HepG2 (cell line): ENCODE measurements at regions not wholly inside any gene's neighbourhood (a gene's known extent, or its start where the extent isn't known, plus 50 kb on each side); places are given as distances from the start of the nearest gene placed in this dataset.

Experiments
- ATAC-seq: fragments of 200-7000 bp; cut with Tn5 transposase; 3 replicates; pipeline ENCODE4 v1.9.1; 2020; ENCODE audit warnings: mild to moderate bottlenecking, moderate library complexity
- BruUV-seq: library from RNA; stranded (reverse); fragments of 400-500 nt; replicated peaks from 2 replicates; lab custom pipeline; 2021; lab: Mats Ljungman, UMichigan
- CTCF ChIA-PET: fragments of 300-600 bp; formaldehyde crosslinking; extraction: SDS; loops from one replicate; lab custom pipeline; 2021; ENCODE audit warnings: low total read pairs, inconsistent platforms, low intra/inter-chr PET ratio; lab: Yijun Ruan, JAX
- POLR2A ChIA-PET: fragments of 350-600 bp; sonication (Branson Sonifier 250); formaldehyde crosslinking; loops from one replicate; lab custom pipeline; 2020; ENCODE audit warnings: antibody characterized with exemption, inconsistent platforms; lab: Yijun Ruan, JAX
- DNase-seq: peaks from one replicate; pipeline ENCODE4 v3.0.0-alpha.2; 2015; ENCODE audit warnings: low spot score
- FAIRE-seq: peaks from 3 replicates; lab custom pipeline; 2011; peaks lifted over from hg19 to GRCh38; lab: Jason Lieb, UNC
- H2AFZ ChIP-seq: one replicate; pipeline ENCODE4 v1.6.1; 2011; ENCODE audit warnings: low read length, inconsistent platforms
- H3K27ac ChIP-seq: fragments of 300-600 bp; 3 replicates; pipeline ENCODE4 v1.8.0; 2011; ENCODE audit warnings: mixed run types, mild to moderate bottlenecking, mixed read lengths, low read length, inconsistent platforms; ENCODE audit not compliant: insufficient read depth; ENCODE audit errors: extremely low read length
- H3K27me3 ChIP-seq, 2 experiments: fragments of 200-600 bp in 1 of 2; 2 replicates in 1 of 2; 3 replicates in 1 of 2; pipeline versions ENCODE4 v1.6.0 to v1.8.0; 2011; ENCODE audit warnings: low read length in 2 of 2, mild to moderate bottlenecking in 2 of 2, moderate library complexity in 2 of 2, inconsistent platforms in 1 of 2; ENCODE audit not compliant: insufficient read depth in 2 of 2, control insufficient read depth in 1 of 2
- H3K36me3 ChIP-seq, 2 experiments: fragments of 200-600 bp in 1 of 2; replicated peaks in 1 of 2; 2 replicates in 1 of 2; 3 replicates in 1 of 2; pipeline versions ENCODE4 v1.5.1 to v1.8.0; 2011; ENCODE audit warnings: low read length in 2 of 2, inconsistent platforms in 1 of 2; ENCODE audit not compliant: insufficient read depth in 2 of 2, control insufficient read depth in 1 of 2
- H3K4me1 ChIP-seq: 2 replicates; pipeline ENCODE4 v1.5.1; 2012; ENCODE audit warnings: low read length, inconsistent platforms; ENCODE audit not compliant: insufficient read depth
- H3K4me2 ChIP-seq: 2 replicates; pipeline ENCODE4 v1.6.0; 2011; ENCODE audit warnings: low read depth, low read length, inconsistent platforms
- H3K4me3 ChIP-seq, 3 experiments: fragments of 200-600 bp in 1 of 3; sonication (generic), shearing (Covaris generic) in 1 of 3; replicated peaks in 1 of 3; 2 replicates each; pipeline ENCODE4 v1.5.1; 2011 to 2016; ENCODE audit warnings: low read length in 3 of 3, inconsistent platforms in 2 of 3, low read depth in 2 of 3, mild to moderate bottlenecking in 2 of 3, control low read depth in 1 of 3, mixed read lengths in 1 of 3; ENCODE audit not compliant: insufficient read depth in 1 of 3
- H3K79me2 ChIP-seq: one replicate; pipeline ENCODE4 v1.6.1; 2011; ENCODE audit warnings: low read length, inconsistent platforms; ENCODE audit not compliant: insufficient read depth
- H3K9ac ChIP-seq: 2 replicates; pipeline ENCODE4 v1.6.0; 2011; ENCODE audit warnings: mild to moderate bottlenecking, low read depth, low read length, inconsistent platforms; ENCODE audit not compliant: insufficient read depth
- H3K9me3 ChIP-seq: 2 replicates; pipeline ENCODE4 v1.5.1; 2012; ENCODE audit warnings: mild to moderate bottlenecking, low read length
- H4K20me1 ChIP-seq: 2 replicates; pipeline ENCODE4 v1.6.0; 2011; ENCODE audit warnings: inconsistent platforms, mild to moderate bottlenecking, low read length, moderate library complexity; ENCODE audit not compliant: insufficient read depth
- HMG20A ChIP-seq: IDR thresholded peaks from 2 replicates; pipeline ENCODE4 v1.6.1; 2016; ENCODE audit warnings: borderline replicate concordance
- HMGXB4 ChIP-seq, 2 experiments: sonication (generic) in 1 of 2; formaldehyde crosslinking in 1 of 2; IDR thresholded peaks; 2 replicates each; pipeline versions ENCODE4 v1.4.0 to v1.6.1; 2018 to 2020; ENCODE audit warnings: missing genetic modification reagents in 2 of 2, borderline replicate concordance in 1 of 2, low read depth in 1 of 2, mild to moderate bottlenecking in 1 of 2, missing biosample characterization in 1 of 2
- MTF1 ChIP-seq: sonication (generic); formaldehyde crosslinking; IDR thresholded peaks from 2 replicates; pipeline ENCODE4 v1.5.0; 2020; ENCODE audit warnings: missing genetic modification reagents
- PCBP2 ChIP-seq: fragments of 200-400 bp; formaldehyde crosslinking; optimal IDR thresholded peaks from 2 replicates; pipeline ENCODE3; 2018; ENCODE audit warnings: low read length, low read depth; ENCODE audit not compliant: poor library complexity, severe bottlenecking
- RXRA ChIP-seq: sonication (generic); formaldehyde crosslinking; IDR thresholded peaks from 2 replicates; pipeline ENCODE4 v1.5.1; 2020; ENCODE audit warnings: missing genetic modification reagents
- SAFB2 ChIP-seq: sonication (generic); formaldehyde crosslinking; IDR thresholded peaks from 2 replicates; pipeline ENCODE4 v1.5.1; 2020; ENCODE audit warnings: missing genetic modification reagents, low read depth, mild to moderate bottlenecking, borderline replicate concordance
- SOX6 ChIP-seq, 2 experiments: fragments of 450-650 bp in 1 of 2; sonication (generic) in 1 of 2; formaldehyde crosslinking in 1 of 2; IDR thresholded peaks; 2 replicates each; pipeline versions ENCODE4 v1.4.0 to v1.6.1; 2017 to 2020; ENCODE audit warnings: antibody characterized with exemption in 1 of 2, mild to moderate bottlenecking in 1 of 2, missing genetic modification reagents in 1 of 2
- ZFY ChIP-seq: sonication (generic); formaldehyde crosslinking; IDR thresholded peaks from 2 replicates; pipeline ENCODE4 v1.4.0; 2020; ENCODE audit warnings: missing genetic modification reagents
- ZNF224 ChIP-seq: sonication (generic); formaldehyde crosslinking; IDR thresholded peaks from 2 replicates; pipeline ENCODE4 v1.5.0; 2020; ENCODE audit warnings: mild to moderate bottlenecking, missing genetic modification reagents
- ZNF460 ChIP-seq: sonication (generic); formaldehyde crosslinking; IDR thresholded peaks from 2 replicates; pipeline ENCODE4 v1.5.1; 2020; ENCODE audit warnings: missing genetic modification reagents, mild to moderate bottlenecking, borderline replicate concordance
- ZNF878 ChIP-seq: sonication (generic); formaldehyde crosslinking; IDR thresholded peaks from 2 replicates; pipeline ENCODE4 v1.8.1; 2023; ENCODE audit warnings: mild to moderate bottlenecking, missing genetic modification reagents, moderate library complexity
- WGBS: methylation state at CpG from one replicate; pipeline ENCODE4 v1.1.6; 2017; ENCODE audit warnings: low lambda C conversion rate; 5-methylcytosine and 5-hydroxymethylcytosine counted together
- in situ Hi-C: cut with HindIII; loops from 2 replicates; pipeline ENCODE4 v1.10.0; 2017; ENCODE audit warnings: low pct_unique_long_range_greater_than_20kb; ENCODE audit not compliant: extremely low pct_ligation_motif_present
- intact Hi-C: fragments of 100-400 bp; cut with micrococcal nuclease; formaldehyde crosslinking; loops from one replicate; pipeline ENCODE4 v1.10.0; 2022; ENCODE audit not compliant: unreplicated experiment
- TF ChIP-seq, protein P1 (sequence below): IDR thresholded peaks from 2 replicates; pipeline ENCODE4 v1.6.1; 2016

- TF ChIP-seq SOX6 (IDR thresholded peaks at IDR 0.05), result no peak
- TF ChIP-seq SOX6 (CRISPR knock-in tag; IDR thresholded peaks at IDR 0.05), result no peak
Observed at GRCh38 chr15:98422130-98422478, 226.2 kb upstream of the IGF1R start (continued).

- no TSS peak for BruUV-seq
- H2AFZ ChIP-seq, result no peak overlapping the region
- intact Hi-C loops (loop anchor here (10.0 kb wide), 2 partner anchors 250 to 520 kb away; no protein-coding TSS in a partner anchor), in situ Hi-C loops (no loop called here)
- H3K9me3 ChIP-seq, result 0 out of 2 replicates have a peak, but pooled peaks cover 8% of the 10 kb centered on the region
- H3K27me3 ChIP-seq, result peaks cover 7 to 53% of the 10 kb centered on the region in 2 experiments; a peak in 4 of 5 replicates
- no peak overlapping the region for H3K4me2 ChIP-seq
- H3K36me3 ChIP-seq, result no peaks in the 10 kb centered on the region
- no peak for DNase-seq
- no peaks in the 10 kb centered on the region for H3K79me2 ChIP-seq
- H3K4me3 ChIP-seq, result no peak overlapping the region
- CTCF ChIA-PET, result no interaction called here
- POLR2A ChIA-PET, result no interaction called here
- FAIRE-seq, result no peak
- H3K4me1 ChIP-seq, result 0 out of 2 replicates have a peak, but pooled peaks cover 5% of the 10 kb centered on the region
- no peaks in the 10 kb centered on the region for H4K20me1 ChIP-seq
- H3K27ac ChIP-seq, result no peak overlapping the region
- WGBS, result 7% methylated on average over 9 of the region's 11 CpGs
- H3K9ac ChIP-seq, result no peak overlapping the region
- TF ChIP-seq ZFY (CRISPR knock-in tag) (no peak), ZNF224 (CRISPR knock-in tag) (no peak), HMG20A (CRISPR knock-in tag) (no peak), HMGXB4 (CRISPR knock-in tag; IDR thresholded peaks at IDR 0.05; ENCODE audit: borderline replicate concordance in 1 of 2, low read depth in 1 of 2) (no peak), ZNF460 (CRISPR knock-in tag) (no peak), RXRA (no peak), ZNF878 (CRISPR knock-in tag) (no peak), PCBP2 (no peak), SAFB2 (no peak), MTF1 (CRISPR knock-in tag) (no peak)
- TF ChIP-seq, protein P1, sequence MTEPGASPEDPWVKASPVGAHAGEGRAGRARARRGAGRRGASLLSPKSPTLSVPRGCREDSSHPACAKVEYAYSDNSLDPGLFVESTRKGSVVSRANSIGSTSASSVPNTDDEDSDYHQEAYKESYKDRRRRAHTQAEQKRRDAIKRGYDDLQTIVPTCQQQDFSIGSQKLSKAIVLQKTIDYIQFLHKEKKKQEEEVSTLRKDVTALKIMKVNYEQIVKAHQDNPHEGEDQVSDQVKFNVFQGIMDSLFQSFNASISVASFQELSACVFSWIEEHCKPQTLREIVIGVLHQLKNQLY (CRISPR knock-in tag), result no peak
- no peak for ATAC-seq
Observed at GRCh38 chr15:98425173-98425572, 223.2 kb upstream of the IGF1R start.
